ENCODE measurements at regions not wholly inside any gene's neighbourhood (a gene's known extent, or its start where the extent isn't known, plus 50 kb on each side); places are given as distances from the start of the nearest gene placed in this dataset.

GRCh38 chr13:40440990-40441820 is 225.2 kb downstream of the FOXO1 start (continued):
- TF ChIP-seq PRDM2 (tag by site-specific recombination; IDR thresholded peaks at IDR 0.05; ENCODE audit: borderline replicate concordance) (no peak), TCF7L2 (IDR thresholded peaks at IDR 0.05; ENCODE audit: borderline replicate concordance, low read depth, low read length) (no peak), KLF8 (tag by site-specific recombination; IDR thresholded peaks at IDR 0.05) (no peak), ZNF174 (tag by site-specific recombination; IDR thresholded peaks at IDR 0.05) (no peak), ZNF10 (tag by site-specific recombination; IDR thresholded peaks at IDR 0.05) (no peak), ZNF155 (tag by site-specific recombination; IDR thresholded peaks at IDR 0.05) (no peak), ZNF701 (tag by site-specific recombination; IDR thresholded peaks at IDR 0.05) (no peak), ZNF792 (tag by site-specific recombination; IDR thresholded peaks at IDR 0.05) (no peak)

DNA sequence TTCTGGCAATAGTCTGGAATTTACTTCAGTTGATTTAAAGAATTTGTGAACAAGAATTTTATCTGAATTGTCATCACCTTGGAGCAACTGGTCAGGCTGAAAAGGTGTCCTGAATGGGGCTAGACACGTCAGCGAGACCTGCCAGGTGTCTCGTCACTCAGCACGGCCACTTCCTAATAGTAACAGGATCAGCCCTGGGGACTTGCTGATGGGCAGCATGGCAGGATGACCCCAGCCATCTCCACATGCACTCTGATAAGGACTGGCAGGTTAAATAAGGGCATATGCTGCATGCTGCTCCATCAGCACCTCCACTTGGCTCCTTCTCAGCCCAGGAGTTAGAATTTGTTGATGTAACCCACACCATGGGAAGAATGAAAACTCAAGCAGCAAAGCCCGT is 224.2 kb downstream of the FOXO1 start:
- Histone ChIP-seq H3K36me3 (ENCODE audit: control insufficient read depth in 2 of 2, insufficient read depth in 1 of 2, low read length in 2 of 2) (no peaks in the 10 kb centered on the region), H3K4me1 (ENCODE audit: control insufficient read depth, insufficient read depth, low read length) (no peaks in the 10 kb centered on the region), H3K9me3 (ENCODE audit: control insufficient read depth, insufficient read depth, low read depth, low read length) (no peaks in the 10 kb centered on the region), H3K27ac (ENCODE audit: extremely low read depth, low read depth, low read length) (no peak overlapping the region), H3K4me3 (ENCODE audit: low read depth, low read length) (no peak overlapping the region)
- TF ChIP-seq, protein P1, sequence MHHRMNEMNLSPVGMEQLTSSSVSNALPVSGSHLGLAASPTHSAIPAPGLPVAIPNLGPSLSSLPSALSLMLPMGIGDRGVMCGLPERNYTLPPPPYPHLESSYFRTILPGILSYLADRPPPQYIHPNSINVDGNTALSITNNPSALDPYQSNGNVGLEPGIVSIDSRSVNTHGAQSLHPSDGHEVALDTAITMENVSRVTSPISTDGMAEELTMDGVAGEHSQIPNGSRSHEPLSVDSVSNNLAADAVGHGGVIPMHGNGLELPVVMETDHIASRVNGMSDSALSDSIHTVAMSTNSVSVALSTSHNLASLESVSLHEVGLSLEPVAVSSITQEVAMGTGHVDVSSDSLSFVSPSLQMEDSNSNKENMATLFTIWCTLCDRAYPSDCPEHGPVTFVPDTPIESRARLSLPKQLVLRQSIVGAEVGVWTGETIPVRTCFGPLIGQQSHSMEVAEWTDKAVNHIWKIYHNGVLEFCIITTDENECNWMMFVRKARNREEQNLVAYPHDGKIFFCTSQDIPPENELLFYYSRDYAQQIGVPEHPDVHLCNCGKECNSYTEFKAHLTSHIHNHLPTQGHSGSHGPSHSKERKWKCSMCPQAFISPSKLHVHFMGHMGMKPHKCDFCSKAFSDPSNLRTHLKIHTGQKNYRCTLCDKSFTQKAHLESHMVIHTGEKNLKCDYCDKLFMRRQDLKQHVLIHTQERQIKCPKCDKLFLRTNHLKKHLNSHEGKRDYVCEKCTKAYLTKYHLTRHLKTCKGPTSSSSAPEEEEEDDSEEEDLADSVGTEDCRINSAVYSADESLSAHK (tag by site-specific recombination; IDR thresholded peaks at IDR 0.05), result no peak
- TF ChIP-seq ZNF596 (tag by site-specific recombination; IDR thresholded peaks at IDR 0.05) (no peak), TSHZ1 (tag by site-specific recombination; IDR thresholded peaks at IDR 0.05; ENCODE audit: borderline replicate concordance) (no peak), ZNF433 (tag by site-specific recombination; IDR thresholded peaks at IDR 0.05; ENCODE audit: low read depth) (no peak), ZNF302 (tag by site-specific recombination; IDR thresholded peaks at IDR 0.05; ENCODE audit: low read depth) (no peak), ZNF2 (tag by site-specific recombination; IDR thresholded peaks at IDR 0.05) (no peak), ZNF121 (tag by site-specific recombination; IDR thresholded peaks at IDR 0.05) (no peak), ZNF473 (tag by site-specific recombination; IDR thresholded peaks at IDR 0.05) (no peak), OSR2 (tag by site-specific recombination; IDR thresholded peaks at IDR 0.05) (no peak), WT1 (tag by site-specific recombination; IDR thresholded peaks at IDR 0.05) (no peak), ZNF48 (tag by site-specific recombination; IDR thresholded peaks at IDR 0.05) (no peak), ZBTB1 (tag by site-specific recombination; IDR thresholded peaks at IDR 0.05) (no peak), ZNF211 (tag by site-specific recombination; IDR thresholded peaks at IDR 0.05; ENCODE audit: low read depth) (no peak)
- TF ChIP-seq, protein P2, sequence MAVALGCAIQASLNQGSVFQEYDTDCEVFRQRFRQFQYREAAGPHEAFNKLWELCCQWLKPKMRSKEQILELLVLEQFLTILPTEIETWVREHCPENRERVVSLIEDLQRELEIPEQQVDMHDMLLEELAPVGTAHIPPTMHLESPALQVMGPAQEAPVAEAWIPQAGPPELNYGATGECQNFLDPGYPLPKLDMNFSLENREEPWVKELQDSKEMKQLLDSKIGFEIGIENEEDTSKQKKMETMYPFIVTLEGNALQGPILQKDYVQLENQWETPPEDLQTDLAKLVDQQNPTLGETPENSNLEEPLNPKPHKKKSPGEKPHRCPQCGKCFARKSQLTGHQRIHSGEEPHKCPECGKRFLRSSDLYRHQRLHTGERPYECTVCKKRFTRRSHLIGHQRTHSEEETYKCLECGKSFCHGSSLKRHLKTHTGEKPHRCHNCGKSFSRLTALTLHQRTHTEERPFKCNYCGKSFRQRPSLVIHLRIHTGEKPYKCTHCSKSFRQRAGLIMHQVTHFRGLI (tag by site-specific recombination; IDR thresholded peaks at IDR 0.05), result no peak
- ChIA-PET CTCF (interaction anchor here (0.7 kb wide), 1 partner anchor 34 kb away, joined by 3 read pairs; no protein-coding TSS in a partner anchor), POLR2A (no interaction called here)
